ENCODE measurements at regions not wholly inside any gene's neighbourhood (a gene's known extent, or its start where the extent isn't known, plus 50 kb on each side); places are given as distances from the start of the nearest gene placed in this dataset.

GRCh38 chr2:23269747-23270146 lies 115.2 kb upstream of the KLHL29 start:
- POLR2A ChIA-PET = no interaction called here
- DNase-seq = no peak
- H3K9me3 Mint-ChIP-seq (ENCODE audit: unreplicated experiment) = peaks cover 21% of the 10 kb centered on the region
- Histone ChIP-seq H3K27me3 (replicated peaks; ENCODE audit: control insufficient read depth, insufficient read depth, low read length) (no peaks in the 10 kb centered on the region), H3K36me3 (ENCODE audit: control insufficient read depth, insufficient read depth, low read length) (no peaks in the 10 kb centered on the region), H3K4me3 (ENCODE audit: low read depth, low read length) (no peak overlapping the region), H3K4me1 (peaks cover 19% of the 10 kb centered on the region), H3K9me3 (no peaks in the 10 kb centered on the region)
- intact Hi-C loops (cut with micrococcal nuclease; ENCODE audit: unreplicated experiment) = no loop called here
- H3K36me3 Mint-ChIP-seq (ENCODE audit: insufficient read depth, unreplicated experiment) = no peaks in the 10 kb centered on the region
- H3K4me1 Mint-ChIP-seq (ENCODE audit: low read depth, unreplicated experiment) = peaks cover 14% of the 10 kb centered on the region
- CTCF ChIA-PET = no interaction called here
- TF ChIP-seq CTCF (IDR thresholded peaks at IDR 0.05; ENCODE audit: insufficient read depth in 1 of 2, low read depth in 1 of 2, low read length in 1 of 2, severe bottlenecking in 1 of 2, unreplicated experiment in 1 of 2) = no peak
- H3K27me3 Mint-ChIP-seq (ENCODE audit: insufficient read depth, unreplicated experiment) = no peaks in the 10 kb centered on the region
- BruUV-seq (replicated peaks) = no TSS peak
- H3K4me3 Mint-ChIP-seq (ENCODE audit: unreplicated experiment) = no peak overlapping the region
- H3K27ac Mint-ChIP-seq (ENCODE audit: unreplicated experiment) = no peak overlapping the region

- no peaks in the 10 kb centered on the region for H3K36me3 Mint-ChIP-seq (ENCODE audit: insufficient read depth, unreplicated experiment)
- no peaks in the 10 kb centered on the region for H3K27me3 ChIP-seq (replicated peaks; ENCODE audit: control insufficient read depth, insufficient read depth, low read length)
- DNase-seq = no peak
- H3K9me3 ChIP-seq = no peaks in the 10 kb centered on the region
- POLR2A ChIA-PET = no interaction called here
- H3K27ac Mint-ChIP-seq (ENCODE audit: unreplicated experiment) = peak overlapping the region; percentile 5
- H3K4me1 ChIP-seq = peaks cover 19% of the 10 kb centered on the region
- no peaks in the 10 kb centered on the region for H3K36me3 ChIP-seq (ENCODE audit: control insufficient read depth, insufficient read depth, low read length)
- no TSS peak for BruUV-seq (replicated peaks)
- CTCF ChIA-PET = no interaction called here
- H3K4me3 ChIP-seq (ENCODE audit: low read depth, low read length) = no peak overlapping the region
- H3K4me1 Mint-ChIP-seq (ENCODE audit: low read depth, unreplicated experiment) = peaks cover 14% of the 10 kb centered on the region
- no peak overlapping the region for H3K4me3 Mint-ChIP-seq (ENCODE audit: unreplicated experiment)
- intact Hi-C loops (cut with micrococcal nuclease; ENCODE audit: unreplicated experiment) = no loop called here
- no peaks in the 10 kb centered on the region for H3K27me3 Mint-ChIP-seq (ENCODE audit: insufficient read depth, unreplicated experiment)
- H3K9me3 Mint-ChIP-seq (ENCODE audit: unreplicated experiment) = peaks cover 21% of the 10 kb centered on the region
- no peak for TF ChIP-seq CTCF (IDR thresholded peaks at IDR 0.05; ENCODE audit: insufficient read depth in 1 of 2, low read depth in 1 of 2, low read length in 1 of 2, severe bottlenecking in 1 of 2, unreplicated experiment in 1 of 2)
Observed at GRCh38 chr2:23270810-23271209, 114.2 kb upstream of the KLHL29 start.

- H3K27me3 ChIP-seq (replicated peaks; ENCODE audit: control insufficient read depth, insufficient read depth, low read length) = no peaks in the 10 kb centered on the region
- H3K9me3 ChIP-seq = no peaks in the 10 kb centered on the region
- Mint-ChIP-seq H3K27me3 (ENCODE audit: insufficient read depth, unreplicated experiment) (no peaks in the 10 kb centered on the region), H3K36me3 (ENCODE audit: insufficient read depth, unreplicated experiment) (no peaks in the 10 kb centered on the region), H3K9me3 (ENCODE audit: unreplicated experiment) (peaks cover 21% of the 10 kb centered on the region), H3K4me3 (ENCODE audit: unreplicated experiment) (no peak overlapping the region), H3K27ac (ENCODE audit: unreplicated experiment) (no peak overlapping the region), H3K4me1 (ENCODE audit: low read depth, unreplicated experiment) (peaks cover 16% of the 10 kb centered on the region)
- no peaks in the 10 kb centered on the region for H3K36me3 ChIP-seq (ENCODE audit: control insufficient read depth, insufficient read depth, low read length)
- peaks cover 19% of the 10 kb centered on the region for H3K4me1 ChIP-seq
- H3K4me3 ChIP-seq (ENCODE audit: low read depth, low read length) = no peak overlapping the region
- POLR2A ChIA-PET = no interaction called here
- BruUV-seq (replicated peaks) = no TSS peak
- intact Hi-C loops (cut with micrococcal nuclease; ENCODE audit: unreplicated experiment) = no loop called here
- TF ChIP-seq CTCF (IDR thresholded peaks at IDR 0.05; ENCODE audit: insufficient read depth in 1 of 2, low read depth in 1 of 2, low read length in 1 of 2, severe bottlenecking in 1 of 2, unreplicated experiment in 1 of 2) = no peak
- DNase-seq = no peak
- CTCF ChIA-PET = no interaction called here
Observed at GRCh38 chr2:23271230-23271629, 113.7 kb upstream of the KLHL29 start.

All from Caco-2 (cell line).